Heart right ventricle (tissue), 16 donors: ENCODE measurements at regions not wholly inside any gene's neighbourhood (a gene's known extent, or its start where the extent isn't known, plus 50 kb on each side); places are given as distances from the start of the nearest gene placed in this dataset.

ENCODE experiments used
- ATAC-seq, 8 donors: fragments of 200-7000 bp; cut with Tn5 transposase; one replicate each; pipeline ENCODE4 v1.9.1; 2020; ENCODE audit warnings: mild to moderate bottlenecking in 8 of 8, moderate library complexity in 8 of 8, moderate number of reproducible peaks in 1 of 8
- DNase-seq, 2 donors: peaks; one replicate each; pipeline ENCODE4 v3.0.0-alpha.2; 2020
- H3K27ac ChIP-seq, 10 donors: fragments of 200-600 bp; sonication (generic) in 2 of 10; one replicate each; pipeline versions ENCODE4 v1.5.0 to v1.8.0; 2020 to 2022; ENCODE audit warnings: mild to moderate bottlenecking in 3 of 10
- H3K27me3 ChIP-seq, 7 donors: fragments of 200-600 bp; one replicate each; pipeline ENCODE4 v1.8.0; 2021 to 2022; ENCODE audit warnings: mild to moderate bottlenecking in 2 of 7
- H3K36me3 ChIP-seq, 9 donors: fragments of 200-600 bp; sonication (generic) in 1 of 9; one replicate each; pipeline versions ENCODE4 v1.5.0 to v1.8.0; 2020 to 2022; ENCODE audit warnings: mild to moderate bottlenecking in 2 of 9
- H3K4me1 ChIP-seq, 9 donors: fragments of 200-600 bp; sonication (generic) in 1 of 9; one replicate each; pipeline versions ENCODE4 v1.5.0 to v1.8.0; 2020 to 2022; ENCODE audit warnings: mild to moderate bottlenecking in 4 of 9
- H3K4me3 ChIP-seq, 10 donors: fragments of 200-600 bp; sonication (generic) in 2 of 10; one replicate each; pipeline versions ENCODE4 v1.5.0 to v1.8.0; 2020 to 2022; ENCODE audit warnings: mild to moderate bottlenecking in 7 of 10, moderate library complexity in 2 of 10
- H3K9me3 ChIP-seq, 11 donors: fragments of 200-600 bp in 10 of 11; sonication (generic) in 2 of 11; one replicate each; pipeline versions ENCODE4 v1.5.0 to v1.8.0; 2013 to 2022; ENCODE audit warnings: mild to moderate bottlenecking in 2 of 11, control low read depth in 1 of 11, moderate library complexity in 1 of 11
- CTCF ChIP-seq, 9 donors: fragments of 200-600 bp; sonication (generic) in 2 of 9; IDR thresholded peaks; one replicate each; pipeline versions ENCODE4 v1.5.0 to v1.8.0; 2021 to 2022; ENCODE audit warnings: antibody characterized with exemption in 9 of 9, mild to moderate bottlenecking in 5 of 9, moderate library complexity in 1 of 9
- WGBS, 2 donors: extraction: QIAGEN DNeasy Blood & Tissue Kit; methylation state at CpG; one replicate each; pipeline ENCODE4 v1.1.7; 2013; ENCODE audit warnings: inconsistent platforms in 1 of 2; 5-methylcytosine and 5-hydroxymethylcytosine counted together
- intact Hi-C, 10 donors: fragments of 100-400 bp; cut with DNase I; formaldehyde crosslinking; loops; one replicate each; pipeline versions ENCODE4 v1.11.1 to v1.14.2; 2022
- donor health status: Arrhythmogenic right ventricular cardiomyopathy.
- donor health status: ischemic (EF 13 %, LVEDD 7.1; RV severe dilation, severe dysfunction).
- donor health status: healthy with polysubstance abuse.
- donor health status: DM: no; HTN: yes; CAD: no.
- donor health status: DM: no; HTN: no; CAD: no.
- donor health status: ischemic (EF 25% LVEDD 6.9; RV normal size, moderate dysfunction).
- donor health status: ischemic (EF 25% LVEDD 5.7; RV mildly dilated, moderate dysfunction).
- donor health status: healthy.
- donor health status: DM: yes; HTN: yes; CAD: no.
- donor health status: Ischemic cardiomyopathy.
- donor health status: ischemic (EF 35%, LVEDD 5.7; RV mildly dilated, moderate dysfunction).
- donor health status: nonischemic (EF 11% LVEDD 7.7; RV severe dilation, severe dysfunction).
- donor health status: DM: yes; HTN: yes; CAD: no.
- donor health status: PGD.
- donor health status: ischemic (EF 29% LVEDD 5.4; RV normal size, mild dysfunction).
- donor health status: nonischemic (EF 23%, LVEDD 6.1; RV moderate dilation, normal function).

- no peak for ATAC-seq
- peaks cover 0 to 20% (median 0%) of the 10 kb centered on the region in 11 donors for H3K9me3 ChIP-seq
- no peak overlapping the region for H3K27ac ChIP-seq
- no peaks in the 10 kb centered on the region for H3K27me3 ChIP-seq
- no peaks in the 10 kb centered on the region for H3K4me1 ChIP-seq
- TF ChIP-seq CTCF (IDR thresholded peaks at IDR 0.05), result no peak
- no peak for DNase-seq
- H3K4me3 ChIP-seq, result no peak overlapping the region
- H3K36me3 ChIP-seq, result no peaks in the 10 kb centered on the region
- intact Hi-C loops, result no loop called here
Measured at GRCh38 chr9:73780916-73781315, 629.3 kb downstream of the ANXA1 start.

GRCh38 chr9:73782166-73782565, 630.5 kb downstream of the ANXA1 start:
- WGBS, 2 donors, result 50 to 53% methylated on average over 3 of the region's 3 CpGs
- TF ChIP-seq CTCF (IDR thresholded peaks at IDR 0.05), result no peak
- no peaks in the 10 kb centered on the region for H3K27me3 ChIP-seq
- DNase-seq (no peak), ATAC-seq (no peak)
- H3K9me3 ChIP-seq, result peaks cover 0 to 31% (median 0%) of the 10 kb centered on the region in 11 donors
- no peak overlapping the region for H3K27ac ChIP-seq
- H3K4me3 ChIP-seq, result no peak overlapping the region
- intact Hi-C loops, result no loop called here
- no peaks in the 10 kb centered on the region for H3K4me1 ChIP-seq
- H3K36me3 ChIP-seq, result no peaks in the 10 kb centered on the region

GRCh38 chr9:73799446-73799845, 647.8 kb downstream of the ANXA1 start:
- intact Hi-C loops, result no loop called here
- no peak overlapping the region for H3K4me3 ChIP-seq
- no peaks in the 10 kb centered on the region for H3K27me3 ChIP-seq
- TF ChIP-seq CTCF (IDR thresholded peaks at IDR 0.05), result no peak
- H3K27ac ChIP-seq, result no peak overlapping the region
- H3K36me3 ChIP-seq, result no peaks in the 10 kb centered on the region
- peaks cover 0 to 11% (median 0%) of the 10 kb centered on the region in 11 donors for H3K9me3 ChIP-seq
- no peaks in the 10 kb centered on the region for H3K4me1 ChIP-seq
- ATAC-seq, result no peak
- no peak for DNase-seq

- WGBS, 2 donors, result 42 to 54% methylated on average over 2 of the region's 2 CpGs
- Histone ChIP-seq H3K36me3 (no peaks in the 10 kb centered on the region), H3K27me3 (no peaks in the 10 kb centered on the region), H3K9me3 (peaks cover 0 to 8% (median 0%) of the 10 kb centered on the region in 11 donors), H3K27ac (no peak overlapping the region), H3K4me3 (no peak overlapping the region), H3K4me1 (no peaks in the 10 kb centered on the region)
- intact Hi-C loops, result no loop called here
- no peak for ATAC-seq
- no peak for TF ChIP-seq CTCF (IDR thresholded peaks at IDR 0.05)
- DNase-seq, result no peak
Measured at GRCh38 chr9:73805111-73805510, 653.4 kb downstream of the ANXA1 start.
